SK-N-SH treated with all-trans-retinoic acid at 6 μM for 48 hours (cell line): ENCODE measurements at regions not wholly inside any gene's neighbourhood (a gene's known extent, or its start where the extent isn't known, plus 50 kb on each side); places are given as distances from the start of the nearest gene placed in this dataset.

Source experiments
- ARNTL ChIP-seq: fragments of 450-650 bp; formaldehyde crosslinking; IDR thresholded peaks from 2 replicates; pipeline ENCODE4 v1.5.0; 2020; ENCODE audit warnings: low read depth, mild to moderate bottlenecking, moderate library complexity, borderline replicate concordance
- BACH2 ChIP-seq: fragments of 250-450 bp; sonication (Bioruptor Pico); IDR thresholded peaks from 2 replicates; pipeline ENCODE4 v1.9.0; 2021; ENCODE audit warnings: mild to moderate bottlenecking, borderline replicate concordance
- ESRRG ChIP-seq: fragments of 250-450 bp; sonication (Bioruptor Pico); IDR thresholded peaks from 2 replicates; pipeline ENCODE4 v1.6.1; 2021; ENCODE audit warnings: mild to moderate bottlenecking
- GLIS3 ChIP-seq: fragments of 250-450 bp; sonication (Bioruptor Pico); IDR thresholded peaks from 2 replicates; pipeline ENCODE4 v1.5.0; 2020; ENCODE audit warnings: mild to moderate bottlenecking, moderate library complexity
- ISL1 ChIP-seq: fragments of 250-450 bp; sonication (Bioruptor Pico); IDR thresholded peaks from 2 replicates; pipeline ENCODE4 v2.1.2; 2022; ENCODE audit warnings: mild to moderate bottlenecking, moderate library complexity
- OSR1 ChIP-seq: fragments of 250-450 bp; sonication (Bioruptor Pico); IDR thresholded peaks from 2 replicates; pipeline ENCODE4 v1.8.0; 2022; ENCODE audit warnings: moderate library complexity, mild to moderate bottlenecking, inconsistent platforms
- RARB ChIP-seq: fragments of 250-450 bp; sonication (Bioruptor Pico); IDR thresholded peaks from 2 replicates; pipeline ENCODE4 v1.8.0; 2021; ENCODE audit warnings: mild to moderate bottlenecking, moderate library complexity
- SNAI2 ChIP-seq: fragments of 250-450 bp; sonication (Bioruptor Pico); IDR thresholded peaks from 2 replicates; pipeline ENCODE4 v1.5.0; 2020; ENCODE audit warnings: mild to moderate bottlenecking, moderate library complexity
- TCF4 ChIP-seq: fragments of 250-450 bp; sonication (Bioruptor Pico); IDR thresholded peaks from 2 replicates; pipeline ENCODE4 v1.8.0; 2021; ENCODE audit warnings: mild to moderate bottlenecking, moderate library complexity, borderline replicate concordance
- TSHZ2 ChIP-seq: fragments of 250-450 bp; sonication (Bioruptor Pico); IDR thresholded peaks from 2 replicates; pipeline ENCODE4 v1.5.0; 2020; ENCODE audit warnings: mild to moderate bottlenecking, moderate library complexity
- ZC3H10 ChIP-seq: fragments of 250-450 bp; sonication (Bioruptor Pico); IDR thresholded peaks from 2 replicates; pipeline ENCODE4 v1.5.1; 2021; ENCODE audit warnings: mild to moderate bottlenecking, moderate library complexity
- ZFP3 ChIP-seq: fragments of 250-450 bp; sonication (Bioruptor Pico); IDR thresholded peaks from 2 replicates; pipeline ENCODE4 v1.5.0; 2020; ENCODE audit warnings: mild to moderate bottlenecking, moderate library complexity
- ZFP30 ChIP-seq: fragments of 450-650 bp; formaldehyde crosslinking; IDR thresholded peaks from 2 replicates; pipeline ENCODE4 v1.5.0; 2022; ENCODE audit warnings: mild to moderate bottlenecking, moderate library complexity
- TF ChIP-seq, protein P1 (sequence below): fragments of 250-450 bp; sonication (Bioruptor Pico); IDR thresholded peaks from 2 replicates; pipeline ENCODE4 v1.8.0; 2020; ENCODE audit warnings: mild to moderate bottlenecking, moderate library complexity, borderline replicate concordance

DNA sequence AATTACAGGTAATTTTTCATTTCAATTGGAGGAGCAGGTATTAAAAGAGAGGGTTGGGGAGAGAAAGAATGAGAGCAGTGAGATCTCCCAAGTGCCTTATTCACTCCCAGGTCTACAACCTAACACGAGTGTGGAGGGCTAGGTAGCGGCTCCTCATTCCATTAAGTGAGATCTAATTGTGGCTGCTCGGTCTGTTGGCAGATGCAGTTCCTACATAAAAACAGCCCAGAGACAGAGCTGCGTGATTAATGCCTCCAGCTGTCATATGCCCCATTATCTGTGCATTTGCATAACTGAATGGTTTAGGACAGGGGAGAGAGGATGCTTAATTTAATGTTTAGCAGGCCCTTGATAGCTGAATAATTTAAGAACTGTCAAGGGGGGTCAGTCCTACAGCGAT lies 100.5 kb downstream of the PSAT1 start:
- no peak for TF ChIP-seq ZC3H10 (CRISPR knock-in tag)
- no peak for TF ChIP-seq TSHZ2
- TF ChIP-seq ZFP3 (CRISPR knock-in tag), result no peak
- TF ChIP-seq, protein P1, sequence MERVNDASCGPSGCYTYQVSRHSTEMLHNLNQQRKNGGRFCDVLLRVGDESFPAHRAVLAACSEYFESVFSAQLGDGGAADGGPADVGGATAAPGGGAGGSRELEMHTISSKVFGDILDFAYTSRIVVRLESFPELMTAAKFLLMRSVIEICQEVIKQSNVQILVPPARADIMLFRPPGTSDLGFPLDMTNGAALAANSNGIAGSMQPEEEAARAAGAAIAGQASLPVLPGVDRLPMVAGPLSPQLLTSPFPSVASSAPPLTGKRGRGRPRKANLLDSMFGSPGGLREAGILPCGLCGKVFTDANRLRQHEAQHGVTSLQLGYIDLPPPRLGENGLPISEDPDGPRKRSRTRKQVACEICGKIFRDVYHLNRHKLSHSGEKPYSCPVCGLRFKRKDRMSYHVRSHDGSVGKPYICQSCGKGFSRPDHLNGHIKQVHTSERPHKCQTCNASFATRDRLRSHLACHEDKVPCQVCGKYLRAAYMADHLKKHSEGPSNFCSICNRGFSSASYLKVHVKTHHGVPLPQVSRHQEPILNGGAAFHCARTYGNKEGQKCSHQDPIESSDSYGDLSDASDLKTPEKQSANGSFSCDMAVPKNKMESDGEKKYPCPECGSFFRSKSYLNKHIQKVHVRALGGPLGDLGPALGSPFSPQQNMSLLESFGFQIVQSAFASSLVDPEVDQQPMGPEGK (CRISPR knock-in tag), result no peak
- TF ChIP-seq ZFP30 (CRISPR knock-in tag), result no peak
- no peak for TF ChIP-seq TCF4 (CRISPR knock-in tag)
- no peak for TF ChIP-seq RARB (CRISPR knock-in tag)
- TF ChIP-seq OSR1 (CRISPR knock-in tag), result no peak
- no peak for TF ChIP-seq SNAI2 (CRISPR knock-in tag)
- TF ChIP-seq BACH2 (CRISPR knock-in tag), result no peak
- no peak for TF ChIP-seq ESRRG (CRISPR knock-in tag)
- no peak for TF ChIP-seq GLIS3 (CRISPR knock-in tag)
- no peak for TF ChIP-seq ISL1 (CRISPR knock-in tag)
- no peak for TF ChIP-seq ARNTL
